GM03348 (cell line): ENCODE measurements at regions not wholly inside any gene's neighbourhood (a gene's known extent, or its start where the extent isn't known, plus 50 kb on each side); places are given as distances from the start of the nearest gene placed in this dataset.
"Not testable (repeated sequence)": the region's sequence is repeated elsewhere in the genome, so short reads cannot be mapped to it uniquely, and the experiment has no call there.

Source experiments
- DNase-seq: peaks from one replicate; pipeline ENCODE4 v3.0.0; 2012; ENCODE audit warnings: low spot score

- DNase-seq: no peak
Measured at GRCh38 chrX:9345957-9346356, 118.9 kb upstream of the TBL1X start.

GRCh38 chrX:9349572-9350494, 115.0 kb upstream of the TBL1X start:
- peak; percentile 39 for DNase-seq

- DNase-seq: no peak
Measured at GRCh38 chrX:9351126-9351525, 113.7 kb upstream of the TBL1X start.

- no peak for DNase-seq
Measured at GRCh38 chrX:9352243-9352642, 112.6 kb upstream of the TBL1X start.

GRCh38 chrX:9352694-9353411, 112.0 kb upstream of the TBL1X start:
- DNase-seq: peak; percentile 54

GRCh38 chrX:9354918-9355317, 109.9 kb upstream of the TBL1X start:
- no peak for DNase-seq

GRCh38 chrX:9355739-9356138, 109.1 kb upstream of the TBL1X start:
- DNase-seq: no peak

- DNase-seq: peak; percentile 21
Measured at GRCh38 chrX:9356846-9357245, 108.0 kb upstream of the TBL1X start.

- no peak for DNase-seq
Measured at GRCh38 chrX:9357518-9358114, 107.2 kb upstream of the TBL1X start.

- DNase-seq: no peak
Measured at GRCh38 chrX:9362363-9362928, 102.4 kb upstream of the TBL1X start.

- DNase-seq: no peak
Measured at GRCh38 chrX:9367421-9367820, 97.4 kb upstream of the TBL1X start.

- DNase-seq: no peak
Measured at GRCh38 chrX:9368262-9368661, 96.6 kb upstream of the TBL1X start.

GRCh38 chrX:9369802-9370291, 95.0 kb upstream of the TBL1X start:
- no peak for DNase-seq

GRCh38 chrX:9370893-9371292, 94.0 kb upstream of the TBL1X start:
- DNase-seq: peak; percentile 49

GRCh38 chrX:9372866-9373265, 92.0 kb upstream of the TBL1X start:
- no peak for DNase-seq

- no peak for DNase-seq
Measured at GRCh38 chrX:9373789-9374188, 91.1 kb upstream of the TBL1X start.

GRCh38 chrX:9374555-9374954, 90.3 kb upstream of the TBL1X start:
- DNase-seq: no peak

- DNase-seq: no peak
Measured at GRCh38 chrX:9376111-9376510, 88.7 kb upstream of the TBL1X start.

- not testable (repeated sequence) for DNase-seq
Measured at GRCh38 chrX:9377216-9377615, 87.6 kb upstream of the TBL1X start.

GRCh38 chrX:9378980-9379696, 85.7 kb upstream of the TBL1X start:
- DNase-seq: peak; percentile 15

GRCh38 chrX:9379697-9380551, 84.9 kb upstream of the TBL1X start:
- peak; percentile 32 for DNase-seq
